ENCODE measurements at regions not wholly inside any gene's neighbourhood (a gene's known extent, or its start where the extent isn't known, plus 50 kb on each side); places are given as distances from the start of the nearest gene placed in this dataset.

- TF ChIP-seq POLR2A (IDR thresholded peaks at IDR 0.05): no peak
- TF ChIP-seq CTCF (IDR thresholded peaks at IDR 0.05): no peak
These were observed 223.7 kb upstream of the AJAP1 start for GRCh38 chr1:4430406-4431365.
